Activated CD4-positive, CD25-positive, alpha-beta regulatory T cell treated with anti-CD3 and anti-CD28 coated beads, Interleukin-2, amount 50 U/mL, for 16 hours (primary cell): ENCODE measurements at regions not wholly inside any gene's neighbourhood (a gene's known extent, or its start where the extent isn't known, plus 50 kb on each side); places are given as distances from the start of the nearest gene placed in this dataset.
"Not testable (repeated sequence)": the region's sequence is repeated elsewhere in the genome, so short reads cannot be mapped to it uniquely, and the experiment has no call there.

ENCODE experiments used
- DNase-seq: peaks from one replicate; pipeline ENCODE4 v3.0.0-alpha.2; 2020; ENCODE audit warnings: low read depth, low spot score

- no peak for DNase-seq
Observed at GRCh38 chr6:8845690-8846089, 410.3 kb upstream of the SLC35B3 start.

DNA sequence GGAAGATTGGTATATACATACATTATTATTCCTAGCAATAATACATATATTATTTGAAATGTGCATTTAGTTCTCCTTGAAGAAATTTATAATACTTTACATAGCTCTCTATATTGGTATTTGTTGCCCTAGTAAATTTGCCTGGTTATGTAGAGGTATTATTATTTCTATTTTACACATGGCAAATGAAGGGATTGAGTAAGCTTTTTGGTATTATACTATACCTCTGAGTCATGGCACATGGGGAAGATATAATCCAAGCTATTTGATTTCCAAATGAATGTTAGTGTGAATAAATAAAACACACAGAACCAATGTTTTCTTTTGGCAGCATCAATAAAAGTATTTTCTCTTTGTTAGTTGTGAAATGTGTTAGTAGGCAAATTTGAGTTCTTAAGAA lies 409.6 kb upstream of the SLC35B3 start:
- DNase-seq, result no peak

DNA sequence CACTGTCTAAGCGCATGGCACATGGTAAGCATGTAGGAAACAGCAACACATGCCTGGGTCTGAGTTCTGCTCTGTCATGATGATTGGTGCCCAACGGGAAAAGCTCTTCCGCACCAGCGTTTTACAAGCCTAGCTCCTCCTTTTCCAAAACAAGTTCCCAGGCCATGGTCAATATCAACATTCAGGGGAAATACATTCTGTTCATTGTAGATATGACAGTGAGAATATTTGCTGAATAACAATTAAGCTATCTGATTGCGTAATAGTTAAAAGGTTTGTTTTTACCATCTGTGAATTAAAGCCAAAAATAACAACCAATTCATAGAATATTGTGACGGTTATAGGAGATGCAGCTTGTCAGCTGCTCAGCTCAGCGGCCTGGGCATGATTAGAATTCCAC lies 404.3 kb upstream of the SLC35B3 start:
- DNase-seq, result no peak

DNA sequence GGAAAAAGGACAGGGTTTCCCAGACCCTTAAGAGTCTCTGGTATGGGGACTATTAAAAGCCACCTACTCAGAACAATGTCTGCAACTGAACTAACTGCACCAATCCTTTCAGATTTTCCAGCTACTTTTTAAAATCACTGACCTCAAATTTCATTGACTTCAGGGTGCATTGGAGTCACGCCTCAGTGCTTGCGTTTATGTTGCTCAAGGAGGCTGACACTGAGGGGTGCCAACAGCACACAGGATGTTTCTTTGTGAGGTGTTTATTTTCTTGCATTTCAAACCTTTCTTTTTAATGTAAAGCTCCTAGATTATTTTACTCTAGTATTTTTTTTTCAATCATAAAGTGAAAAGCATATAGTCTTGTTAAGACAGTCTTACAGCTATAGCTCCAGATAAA lies 402.0 kb upstream of the SLC35B3 start:
- DNase-seq, result no peak

GRCh38 chr6:8832695-8833094 lies 397.4 kb upstream of the SLC35B3 start:
- not testable (repeated sequence) for DNase-seq

DNA sequence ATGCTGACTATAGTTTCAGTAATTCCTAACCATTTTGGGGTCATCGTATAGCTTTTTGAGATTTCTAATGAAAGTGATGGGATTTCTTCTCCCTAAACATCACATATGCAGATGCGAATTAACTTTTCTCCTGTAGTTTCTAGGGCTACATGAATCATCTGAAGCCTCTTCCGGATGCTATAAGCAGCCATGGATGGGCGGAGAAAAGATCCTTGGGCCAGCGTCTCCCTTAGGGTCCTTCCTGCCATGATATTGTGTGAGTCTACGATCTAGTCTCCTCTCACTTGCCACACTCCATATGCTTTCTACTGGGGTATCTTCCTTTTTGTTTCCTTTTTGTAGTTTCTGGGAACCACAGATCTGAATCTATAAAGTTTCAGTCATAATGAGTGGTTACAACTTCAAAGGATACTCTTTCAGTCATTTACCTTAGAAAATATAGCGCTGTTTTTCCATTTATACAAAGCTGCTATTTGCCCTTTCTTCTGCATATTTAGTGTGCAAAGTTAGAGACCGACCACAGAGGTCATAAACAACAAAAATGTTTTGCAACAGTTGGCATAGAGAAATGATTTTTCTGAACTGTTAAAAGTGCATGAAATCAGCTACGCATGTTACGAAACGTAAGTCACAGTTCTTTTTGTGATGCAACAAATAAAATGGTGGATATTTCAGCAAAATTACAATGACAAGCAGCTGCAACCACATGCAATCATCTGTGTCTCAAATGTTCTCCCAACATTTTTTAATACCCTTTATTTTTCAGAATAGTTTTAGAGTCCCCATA lies 396.2 kb upstream of the SLC35B3 start:
- DNase-seq, result no peak

GRCh38 chr6:8830794-8831193 lies 395.4 kb upstream of the SLC35B3 start:
- no peak for DNase-seq

DNA sequence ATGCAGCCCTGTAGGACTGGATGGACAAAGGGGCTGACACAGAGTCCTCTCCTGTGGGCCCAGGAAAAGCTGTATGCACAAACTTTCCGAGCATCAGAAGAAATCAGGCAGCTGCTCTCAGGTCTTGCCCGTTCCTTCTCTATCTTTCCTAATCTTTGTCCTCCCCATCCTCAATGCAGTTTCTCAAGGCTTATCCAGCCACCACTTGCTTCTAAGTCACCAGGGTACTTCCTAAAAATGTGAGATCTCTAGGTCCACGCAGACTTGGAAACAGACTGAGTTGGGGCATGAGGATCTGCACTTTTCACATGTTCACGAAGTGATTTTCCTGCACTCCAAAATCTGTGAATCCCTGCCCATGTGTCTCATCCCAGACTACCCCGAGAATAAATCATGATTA lies 394.5 kb upstream of the SLC35B3 start:
- no peak for DNase-seq

DNA sequence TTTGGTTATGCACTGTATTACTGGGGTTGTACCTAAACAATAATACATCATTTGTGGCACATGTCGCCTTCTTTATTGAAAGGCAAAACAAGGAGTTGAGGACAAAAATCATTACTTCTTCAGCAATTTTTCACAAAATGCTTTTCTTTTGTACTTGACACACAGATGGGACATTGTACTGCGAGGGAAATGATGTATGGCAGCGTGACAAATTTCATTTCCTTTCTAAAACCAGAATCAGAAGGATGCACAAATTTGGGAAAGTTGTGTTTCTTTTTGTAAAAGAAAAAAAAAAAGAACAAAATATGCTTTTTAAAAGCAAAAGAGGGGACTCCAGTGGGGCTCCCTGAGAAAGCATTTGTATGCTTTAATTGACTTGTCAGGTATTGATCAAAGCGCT lies 394.0 kb upstream of the SLC35B3 start:
- DNase-seq, result no peak

GRCh38 chr6:8828376-8828775 lies 393.0 kb upstream of the SLC35B3 start:
- DNase-seq, result no peak

DNA sequence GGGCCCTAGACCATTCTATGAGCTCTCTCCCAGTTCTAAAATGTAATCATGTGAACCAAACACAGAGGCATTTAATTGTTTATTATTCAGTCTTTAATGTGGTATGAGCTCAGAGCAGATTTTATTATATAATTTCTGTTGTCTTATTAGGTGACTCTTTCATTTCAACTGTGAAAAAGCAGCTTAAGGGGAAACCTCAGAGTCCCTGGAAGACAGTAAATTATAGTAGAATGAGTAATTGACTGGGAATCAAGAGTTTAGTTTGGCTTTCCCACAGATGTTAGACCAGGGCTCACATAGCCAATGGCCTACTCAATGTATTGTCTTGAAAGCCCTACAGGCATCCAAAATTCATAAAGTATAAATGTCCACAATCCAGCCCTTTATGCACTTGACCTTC lies 390.4 kb upstream of the SLC35B3 start:
- DNase-seq, result no peak

GRCh38 chr6:8821981-8822381 lies 386.6 kb upstream of the SLC35B3 start:
- DNase-seq, result no peak

GRCh38 chr6:8820313-8820712 lies 385.0 kb upstream of the SLC35B3 start:
- DNase-seq, result no peak

DNA sequence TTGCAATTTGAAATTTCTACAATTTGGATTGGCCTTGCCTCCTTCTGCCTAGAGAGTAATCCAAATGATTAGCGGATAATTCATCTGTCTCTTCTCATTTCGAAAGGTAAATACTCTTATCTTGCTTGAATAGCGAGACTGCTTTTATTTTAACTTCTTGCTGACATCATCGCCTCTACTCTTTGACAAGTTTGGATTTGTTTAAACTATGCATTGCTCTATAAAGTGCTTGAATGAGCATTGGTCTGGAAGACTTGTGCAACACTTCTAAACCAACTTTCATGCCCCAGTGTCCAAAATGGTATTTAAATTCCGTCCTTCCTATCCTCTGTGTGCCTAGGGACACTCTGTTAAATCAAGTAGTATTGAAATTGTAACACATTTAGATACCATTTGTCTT lies 384.1 kb upstream of the SLC35B3 start:
- DNase-seq, result no peak

- DNase-seq, result no peak
Observed at GRCh38 chr6:8814440-8815000, 379.2 kb upstream of the SLC35B3 start.

- no peak for DNase-seq
Observed at GRCh38 chr6:8810325-8810724, 375.0 kb upstream of the SLC35B3 start.

DNA sequence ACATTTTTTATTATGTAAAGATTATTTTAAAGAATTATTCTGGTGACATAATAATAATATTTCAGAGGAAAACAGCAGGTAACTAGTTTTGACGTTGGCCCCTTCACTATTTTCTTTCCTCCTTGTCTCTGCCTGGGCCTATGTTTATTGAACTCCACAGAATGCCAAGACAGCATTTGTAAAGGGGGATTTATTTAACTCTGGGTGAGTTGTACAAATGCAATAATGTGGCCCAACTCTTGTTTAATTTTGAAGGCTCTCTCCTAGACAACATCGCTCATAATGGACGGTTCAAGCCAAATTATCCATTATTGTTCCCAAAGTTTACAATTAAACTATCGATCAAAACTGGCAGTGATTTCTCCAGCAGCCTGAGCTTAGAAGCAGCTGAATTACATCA lies 374.3 kb upstream of the SLC35B3 start:
- DNase-seq, result no peak

GRCh38 chr6:8803181-8803760 lies 367.9 kb upstream of the SLC35B3 start:
- no peak for DNase-seq

GRCh38 chr6:8802397-8802796 lies 367.1 kb upstream of the SLC35B3 start:
- not testable (repeated sequence) for DNase-seq

GRCh38 chr6:8794420-8794819 lies 359.1 kb upstream of the SLC35B3 start:
- DNase-seq, result no peak

GRCh38 chr6:8789878-8790277 lies 354.5 kb upstream of the SLC35B3 start:
- no peak for DNase-seq

GRCh38 chr6:8785223-8785622 lies 349.9 kb upstream of the SLC35B3 start:
- no peak for DNase-seq

GRCh38 chr6:8783191-8783590 lies 347.8 kb upstream of the SLC35B3 start:
- no peak for DNase-seq
